ENCODE measurements at regions not wholly inside any gene's neighbourhood (a gene's known extent, or its start where the extent isn't known, plus 50 kb on each side); places are given as distances from the start of the nearest gene placed in this dataset.
A peak's percentile ranks its signal among the peaks of the same experiment; 100 is the strongest.

- no peaks in the 10 kb centered on the region for H3K36me3 Mint-ChIP-seq
- DNase-seq, result no peak
- peaks cover 0 to 1% (median 0%) of the 10 kb centered on the region in 7 donors for H3K9me3 Mint-ChIP-seq
- peaks cover 0 to 5% (median 0%) of the 10 kb centered on the region in 3 donors for H3K27me3 Mint-ChIP-seq
- peak overlapping the region in 2 of 6 donors; percentile 32 to 73 for H3K27ac Mint-ChIP-seq
- H3K4me3 Mint-ChIP-seq, result peak overlapping the region in 2 of 8 donors; percentile 32 to 39
- ATAC-seq (ENCODE audit: low read depth in 2 of 2), result no peak
- peaks cover 37 to 59% (median 37%) of the 10 kb centered on the region in 3 donors for H3K4me1 Mint-ChIP-seq
Measured at GRCh38 chr10:33112831-33113455, 154.9 kb upstream of the ITGB1 start.

GRCh38 chr10:33111488-33112051 lies 153.5 kb upstream of the ITGB1 start:
- Mint-ChIP-seq H3K36me3 (no peaks in the 10 kb centered on the region), H3K27me3 (peaks cover 0 to 11% (median 0%) of the 10 kb centered on the region in 3 donors), H3K27ac (peak overlapping the region in 1 of 6 donors; percentile 34), H3K4me3 (no peak overlapping the region), H3K4me1 (peaks cover 27 to 50% (median 30%) of the 10 kb centered on the region in 3 donors), H3K9me3 (peaks cover 0 to 1% (median 0%) of the 10 kb centered on the region in 7 donors)
- ATAC-seq (ENCODE audit: low read depth in 2 of 2) (no peak), DNase-seq (no peak)

GRCh38 chr10:33109788-33110469 lies 151.9 kb upstream of the ITGB1 start:
- peaks cover 0 to 1% (median 0%) of the 10 kb centered on the region in 7 donors for H3K9me3 Mint-ChIP-seq
- H3K27ac Mint-ChIP-seq, result peak overlapping the region in 1 of 6 donors; percentile 42
- H3K4me1 Mint-ChIP-seq, result peaks cover 17 to 35% (median 18%) of the 10 kb centered on the region in 3 donors
- DNase-seq (no peak), ATAC-seq (ENCODE audit: low read depth in 2 of 2) (no peak)
- no peaks in the 10 kb centered on the region for H3K36me3 Mint-ChIP-seq
- H3K27me3 Mint-ChIP-seq, result peaks cover 0 to 11% (median 0%) of the 10 kb centered on the region in 3 donors
- H3K4me3 Mint-ChIP-seq, result peak overlapping the region in 1 of 8 donors; percentile 6

- DNase-seq (no peak), ATAC-seq (ENCODE audit: low read depth in 2 of 2) (no peak)
- Mint-ChIP-seq H3K27me3 (peaks cover 0 to 11% (median 0%) of the 10 kb centered on the region in 3 donors), H3K4me1 (peaks cover 13 to 30% (median 13%) of the 10 kb centered on the region in 3 donors), H3K9me3 (peaks cover 0 to 1% (median 0%) of the 10 kb centered on the region in 7 donors), H3K36me3 (no peaks in the 10 kb centered on the region), H3K4me3 (no peak overlapping the region), H3K27ac (no peak overlapping the region)
Measured at GRCh38 chr10:33109384-33109783, 151.4 kb upstream of the ITGB1 start.

GRCh38 chr10:33107953-33108352 lies 149.9 kb upstream of the ITGB1 start:
- DNase-seq (no peak), ATAC-seq (ENCODE audit: low read depth in 2 of 2) (no peak)
- Mint-ChIP-seq H3K4me3 (no peak overlapping the region), H3K27me3 (peaks cover 0 to 11% (median 0%) of the 10 kb centered on the region in 3 donors), H3K9me3 (peaks cover 0 to 8% (median 1%) of the 10 kb centered on the region in 7 donors), H3K27ac (peak overlapping the region in 1 of 6 donors; percentile 27), H3K36me3 (peaks cover 8% of the 10 kb centered on the region in 2 donors), H3K4me1 (peaks cover 4 to 22% (median 7%) of the 10 kb centered on the region in 3 donors)

GRCh38 chr10:33106767-33107166 lies 148.7 kb upstream of the ITGB1 start:
- Mint-ChIP-seq H3K9me3 (peaks cover 0 to 8% (median 1%) of the 10 kb centered on the region in 7 donors), H3K27me3 (peaks cover 0 to 11% (median 0%) of the 10 kb centered on the region in 3 donors), H3K36me3 (peaks cover 8% of the 10 kb centered on the region in 2 donors), H3K4me1 (peaks cover 10 to 29% (median 12%) of the 10 kb centered on the region in 3 donors), H3K27ac (no peak overlapping the region), H3K4me3 (no peak overlapping the region)
- ATAC-seq (ENCODE audit: low read depth in 2 of 2), result no peak
- DNase-seq, result no peak

- ATAC-seq (ENCODE audit: low read depth in 2 of 2) (no peak), DNase-seq (no peak)
- peaks cover 29 to 38% (median 33%) of the 10 kb centered on the region in 3 donors for H3K4me1 Mint-ChIP-seq
Measured at GRCh38 chr10:33103863-33104379, 145.9 kb upstream of the ITGB1 start.

GRCh38 chr10:33102071-33102470 lies 144.0 kb upstream of the ITGB1 start:
- H3K36me3 Mint-ChIP-seq, result peaks cover 8% of the 10 kb centered on the region in 2 donors
- peak overlapping the region in 3 of 8 donors; percentile 41 to 44 (median 42) for H3K4me3 Mint-ChIP-seq
- peak in 1 of 2 donors; percentile 45 for ATAC-seq (ENCODE audit: low read depth in 2 of 2)
- peak overlapping the region in 3 of 6 donors; percentile 48 to 74 (median 57) for H3K27ac Mint-ChIP-seq
- DNase-seq, result no peak
- H3K4me1 Mint-ChIP-seq, result peaks cover 29 to 46% (median 43%) of the 10 kb centered on the region in 3 donors
- H3K27me3 Mint-ChIP-seq, result peaks cover 0 to 5% (median 0%) of the 10 kb centered on the region in 3 donors
- H3K9me3 Mint-ChIP-seq, result peaks cover 0 to 8% (median 1%) of the 10 kb centered on the region in 7 donors

More at GRCh38 chr10:33103863-33104379, 145.9 kb upstream of the ITGB1 start:
- H3K27me3 Mint-ChIP-seq, result peaks cover 0 to 11% (median 0%) of the 10 kb centered on the region in 3 donors
- peaks cover 0 to 8% (median 1%) of the 10 kb centered on the region in 7 donors for H3K9me3 Mint-ChIP-seq
- H3K36me3 Mint-ChIP-seq, result peaks cover 8% of the 10 kb centered on the region in 2 donors
- H3K4me3 Mint-ChIP-seq, result no peak overlapping the region
- no peak overlapping the region for H3K27ac Mint-ChIP-seq

- H3K27me3 Mint-ChIP-seq, result no peaks in the 10 kb centered on the region
- no peak for ATAC-seq (ENCODE audit: low read depth in 2 of 2)
- DNase-seq, result no peak
- peaks cover 35 to 53% (median 50%) of the 10 kb centered on the region in 3 donors for H3K4me1 Mint-ChIP-seq
- peaks cover 8% of the 10 kb centered on the region in 2 donors for H3K36me3 Mint-ChIP-seq
- peak overlapping the region in 2 of 6 donors; percentile 48 to 56 for H3K27ac Mint-ChIP-seq
- H3K9me3 Mint-ChIP-seq, result peaks cover 0 to 8% (median 1%) of the 10 kb centered on the region in 7 donors
- H3K4me3 Mint-ChIP-seq, result peak overlapping the region in 1 of 8 donors; percentile 11
Measured at GRCh38 chr10:33101392-33101787, 143.4 kb upstream of the ITGB1 start.

- Mint-ChIP-seq H3K4me3 (peak overlapping the region in 1 of 8 donors; percentile 4), H3K27me3 (no peaks in the 10 kb centered on the region), H3K27ac (peak overlapping the region in 2 of 6 donors; percentile 48 to 56), H3K36me3 (peaks cover 8% of the 10 kb centered on the region in 2 donors), H3K4me1 (peaks cover 40 to 58% (median 55%) of the 10 kb centered on the region in 3 donors), H3K9me3 (peaks cover 0 to 8% (median 1%) of the 10 kb centered on the region in 7 donors)
- ATAC-seq (ENCODE audit: low read depth in 2 of 2) (no peak), DNase-seq (no peak)
Measured at GRCh38 chr10:33100781-33101391, 142.9 kb upstream of the ITGB1 start.

GRCh38 chr10:33099748-33100147 lies 141.7 kb upstream of the ITGB1 start:
- Mint-ChIP-seq H3K4me1 (peaks cover 47 to 67% (median 64%) of the 10 kb centered on the region in 3 donors), H3K4me3 (peak overlapping the region; percentile 16 to 87 (median 66)), H3K27ac (peak overlapping the region in 1 of 6 donors; percentile 15), H3K9me3 (peaks cover 1 to 12% (median 5%) of the 10 kb centered on the region in 7 donors), H3K36me3 (peaks cover 8 to 11% of the 10 kb centered on the region in 2 donors), H3K27me3 (no peaks in the 10 kb centered on the region)
- DNase-seq (no peak), ATAC-seq (ENCODE audit: low read depth in 2 of 2) (no peak)

- peak overlapping the region; percentile 13 to 87 (median 56) for H3K4me3 Mint-ChIP-seq
- peak in 1 of 2 donors; percentile 27 for ATAC-seq (ENCODE audit: low read depth in 2 of 2)
- DNase-seq, result no peak
- peaks cover 8 to 18% of the 10 kb centered on the region in 2 donors for H3K36me3 Mint-ChIP-seq
- H3K9me3 Mint-ChIP-seq, result peaks cover 5 to 16% (median 8%) of the 10 kb centered on the region in 7 donors
- peak overlapping the region in 2 of 6 donors; percentile 35 to 59 for H3K27ac Mint-ChIP-seq
- no peaks in the 10 kb centered on the region for H3K27me3 Mint-ChIP-seq
- peaks cover 50 to 74% (median 67%) of the 10 kb centered on the region in 3 donors for H3K4me1 Mint-ChIP-seq
Measured at GRCh38 chr10:33098951-33099663, 141.1 kb upstream of the ITGB1 start.
